Umbilical cord (tissue), 1 donor: ENCODE measurements at regions not wholly inside any gene's neighbourhood (a gene's known extent, or its start where the extent isn't known, plus 50 kb on each side); places are given as distances from the start of the nearest gene placed in this dataset.
"Not testable (repeated sequence)": the region's sequence is repeated elsewhere in the genome, so short reads cannot be mapped to it uniquely, and the experiment has no call there.

Experiments used
- DNase-seq: peaks from one replicate; pipeline ENCODE4 v3.0.0-alpha.2; 2015; ENCODE audit warnings: low spot score

- no peak for DNase-seq
Observed at GRCh38 chr6:150735341-150735851, 130.1 kb upstream of the MTHFD1L start.

- peak; percentile 87 for DNase-seq
Observed at GRCh38 chr6:150738092-150738629, 127.3 kb upstream of the MTHFD1L start.

- no peak for DNase-seq
Observed at GRCh38 chr6:150739711-150740349, 125.7 kb upstream of the MTHFD1L start.

GRCh38 chr6:150740453-150740852 is 125.0 kb upstream of the MTHFD1L start:
- no peak for DNase-seq

GRCh38 chr6:150741633-150742200 is 123.8 kb upstream of the MTHFD1L start:
- no peak for DNase-seq

GRCh38 chr6:150744522-150745260 is 120.8 kb upstream of the MTHFD1L start:
- no peak for DNase-seq

GRCh38 chr6:150745896-150746295 is 119.6 kb upstream of the MTHFD1L start:
- no peak for DNase-seq

GRCh38 chr6:150747155-150747554 is 118.3 kb upstream of the MTHFD1L start:
- no peak for DNase-seq

GRCh38 chr6:150749091-150749670 is 116.3 kb upstream of the MTHFD1L start:
- DNase-seq, result no peak

GRCh38 chr6:150751296-150751695 is 114.2 kb upstream of the MTHFD1L start:
- no peak for DNase-seq

GRCh38 chr6:150752409-150752808 is 113.1 kb upstream of the MTHFD1L start:
- no peak for DNase-seq

- DNase-seq, result peak; percentile 43
Observed at GRCh38 chr6:150753371-150754064, 112.0 kb upstream of the MTHFD1L start.

GRCh38 chr6:150755042-150755441 is 110.5 kb upstream of the MTHFD1L start:
- no peak for DNase-seq

GRCh38 chr6:150755524-150755923 is 110.0 kb upstream of the MTHFD1L start:
- no peak for DNase-seq

- DNase-seq, result no peak
Observed at GRCh38 chr6:150756173-150756572, 109.3 kb upstream of the MTHFD1L start.

GRCh38 chr6:150757807-150758206 is 107.7 kb upstream of the MTHFD1L start:
- not testable (repeated sequence) for DNase-seq

GRCh38 chr6:150759483-150759882 is 106.0 kb upstream of the MTHFD1L start:
- no peak for DNase-seq

- DNase-seq, result no peak
Observed at GRCh38 chr6:150761771-150762170, 103.7 kb upstream of the MTHFD1L start.

GRCh38 chr6:150764334-150765066 is 101.0 kb upstream of the MTHFD1L start:
- no peak for DNase-seq

GRCh38 chr6:150765067-150765764 is 100.3 kb upstream of the MTHFD1L start:
- no peak for DNase-seq
